ENCODE measurements at regions not wholly inside any gene's neighbourhood (a gene's known extent, or its start where the extent isn't known, plus 50 kb on each side); places are given as distances from the start of the nearest gene placed in this dataset.

DNA sequence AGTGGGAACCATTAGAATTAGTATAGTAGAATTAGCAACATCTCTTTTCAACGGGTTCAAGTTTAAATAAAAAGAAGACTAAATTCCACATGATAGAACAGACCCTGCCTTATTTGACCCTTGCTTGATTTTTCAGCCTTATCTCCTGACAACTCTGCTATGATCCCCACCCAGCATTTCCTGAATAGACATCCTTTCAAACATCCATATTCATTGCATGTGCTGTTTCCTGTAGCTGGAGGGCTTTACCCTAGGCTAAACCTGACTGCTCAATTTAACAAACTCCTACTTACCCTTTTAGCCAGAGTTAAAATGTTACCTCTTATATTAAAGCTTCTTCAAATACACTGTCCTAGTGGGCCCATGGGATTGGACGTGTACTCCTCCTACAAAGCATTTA lies 594.8 kb upstream of the ARID1B start:
- no peaks in the 10 kb centered on the region for H3K36me3 ChIP-seq
- no peaks in the 10 kb centered on the region for H3K27me3 ChIP-seq
- TF ChIP-seq CTCF (IDR thresholded peaks at IDR 0.05) (no peak), EP300 (IDR thresholded peaks at IDR 0.05) (no peak), POLR2A (IDR thresholded peaks at IDR 0.05) (no peak)
- intact Hi-C loops (cut with DNase I): no loop called here
- 72 to 83% (median 74%) methylated on average over 2 of the region's 2 CpGs for WGBS, 3 donors
- no peak overlapping the region for H3K27ac ChIP-seq
- DNase-seq: no peak
- no peak overlapping the region for H3K4me3 ChIP-seq
- H3K4me1 ChIP-seq (ENCODE audit: insufficient read depth): no peaks in the 10 kb centered on the region
- no peaks in the 10 kb centered on the region for H3K9me3 ChIP-seq

- intact Hi-C loops (cut with DNase I): no loop called here
- no peaks in the 10 kb centered on the region for H3K4me1 ChIP-seq (ENCODE audit: insufficient read depth)
- DNase-seq: no peak
- no peaks in the 10 kb centered on the region for H3K36me3 ChIP-seq
- no peaks in the 10 kb centered on the region for H3K27me3 ChIP-seq
- TF ChIP-seq EP300 (IDR thresholded peaks at IDR 0.05) (no peak), POLR2A (IDR thresholded peaks at IDR 0.05) (no peak), CTCF (IDR thresholded peaks at IDR 0.05) (no peak)
- 31 to 33% (median 32%) methylated on average over 6 of the region's 6 CpGs for WGBS, 3 donors
- no peak overlapping the region for H3K27ac ChIP-seq
- no peak overlapping the region for H3K4me3 ChIP-seq
- H3K9me3 ChIP-seq: no peaks in the 10 kb centered on the region
Observed at GRCh38 chr6:156181506-156181905, 595.7 kb upstream of the ARID1B start.

- Histone ChIP-seq H3K36me3 (no peaks in the 10 kb centered on the region), H3K9me3 (no peaks in the 10 kb centered on the region), H3K4me1 (ENCODE audit: insufficient read depth) (no peaks in the 10 kb centered on the region), H3K27me3 (no peaks in the 10 kb centered on the region), H3K27ac (no peak overlapping the region), H3K4me3 (no peak overlapping the region)
- TF ChIP-seq EP300 (IDR thresholded peaks at IDR 0.05) (no peak), CTCF (IDR thresholded peaks at IDR 0.05) (no peak), POLR2A (IDR thresholded peaks at IDR 0.05) (no peak)
- WGBS, 3 donors: 24 to 42% (median 40%) methylated on average over 12 of the region's 12 CpGs
- peak in 4 of 5 donors; percentile 25 to 62 (median 30) for DNase-seq
- intact Hi-C loops (cut with DNase I): no loop called here
Observed at GRCh38 chr6:156175971-156176421, 601.2 kb upstream of the ARID1B start.

DNA sequence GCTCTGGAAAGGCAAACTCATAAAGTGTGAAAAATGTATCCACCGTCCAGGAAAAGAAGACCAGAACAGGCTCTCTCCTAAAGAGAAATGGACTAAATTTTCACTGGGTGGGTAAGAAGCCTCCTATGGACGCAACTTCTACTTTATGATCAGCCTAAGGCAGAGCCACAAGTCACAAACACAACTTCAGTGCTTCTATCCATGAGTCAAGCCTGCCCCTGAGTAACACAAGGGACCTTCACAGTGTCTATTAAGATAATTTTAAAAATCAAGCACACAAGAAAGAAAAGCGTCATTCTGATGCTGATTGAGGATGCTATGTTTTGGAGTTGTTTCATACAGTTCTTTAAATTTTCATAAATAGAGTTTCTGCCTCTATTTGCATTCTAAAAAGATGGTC lies 601.7 kb upstream of the ARID1B start:
- H3K27ac ChIP-seq: no peak overlapping the region
- H3K27me3 ChIP-seq: no peaks in the 10 kb centered on the region
- TF ChIP-seq POLR2A (IDR thresholded peaks at IDR 0.05) (no peak), EP300 (IDR thresholded peaks at IDR 0.05) (no peak), CTCF (IDR thresholded peaks at IDR 0.05) (no peak)
- H3K4me1 ChIP-seq (ENCODE audit: insufficient read depth): no peaks in the 10 kb centered on the region
- no peak overlapping the region for H3K4me3 ChIP-seq
- intact Hi-C loops (cut with DNase I): no loop called here
- H3K36me3 ChIP-seq: no peaks in the 10 kb centered on the region
- no peak for DNase-seq
- 60 to 65% (median 65%) methylated on average over 3 of the region's 3 CpGs for WGBS, 3 donors
- no peaks in the 10 kb centered on the region for H3K9me3 ChIP-seq
